Neural cell (in vitro differentiated cells): ENCODE measurements at regions not wholly inside any gene's neighbourhood (a gene's known extent, or its start where the extent isn't known, plus 50 kb on each side); places are given as distances from the start of the nearest gene placed in this dataset.

ENCODE experiments used
- H2AFZ ChIP-seq: fragments of 200-600, 300-800 bp; sonication (generic), shearing (Covaris generic); 2 replicates; pipeline ENCODE4 v1.6.0; 2014; ENCODE audit warnings: low read depth, mild to moderate bottlenecking, antibody characterized with exemption, low read length, moderate library complexity
- H3F3A ChIP-seq: fragments of 200-600 bp; shearing (Covaris generic); 2 replicates; pipeline ENCODE4 v1.6.1; 2016; ENCODE audit warnings: mild to moderate bottlenecking, moderate library complexity, mixed read lengths, antibody characterized with exemption, low read length; ENCODE audit not compliant: insufficient read depth, poor library complexity, severe bottlenecking
- H3K27ac ChIP-seq: fragments of 200-600, 300-800 bp; sonication (generic), shearing (Covaris generic); 2 replicates; pipeline ENCODE4 v1.5.1; 2014; ENCODE audit warnings: mild to moderate bottlenecking, low read length, moderate library complexity
- H3K27me3 ChIP-seq: fragments of 300-800, 200-600 bp; sonication (generic), shearing (Covaris generic); 2 replicates; pipeline ENCODE4 v1.6.0; 2014; ENCODE audit warnings: mild to moderate bottlenecking, low read depth, low read length, moderate library complexity; ENCODE audit not compliant: insufficient read depth
- H3K36me3 ChIP-seq: fragments of 300-800, 200-600 bp; sonication (generic), shearing (Covaris generic); 2 replicates; pipeline ENCODE4 v1.5.1; 2014; ENCODE audit warnings: mild to moderate bottlenecking, antibody characterized with exemption, low read length, moderate library complexity; ENCODE audit not compliant: insufficient read depth
- H3K4me2 ChIP-seq: fragments of 300-800, 200-600 bp; sonication (generic), shearing (Covaris generic); 2 replicates; pipeline ENCODE4 v1.6.0; 2014; ENCODE audit warnings: mild to moderate bottlenecking, low read length
- H3K4me3 ChIP-seq: fragments of 300-800, 200-600 bp; sonication (generic), shearing (Covaris generic); 2 replicates; pipeline ENCODE4 v1.5.1; 2014; ENCODE audit warnings: mild to moderate bottlenecking, low read length, moderate library complexity
- H3K79me2 ChIP-seq: fragments of 200-600 bp; shearing (Covaris generic); replicated peaks from 2 replicates; pipeline ENCODE4 v1.6.0; 2014; ENCODE audit warnings: mild to moderate bottlenecking, low read length, moderate library complexity; ENCODE audit not compliant: insufficient read depth
- H3K9ac ChIP-seq: fragments of 300-800, 200-600 bp; sonication (generic), shearing (Covaris generic); 2 replicates; pipeline ENCODE4 v1.6.1; 2016; ENCODE audit warnings: mild to moderate bottlenecking, low read length, mixed read lengths
- H3K9me2 ChIP-seq: fragments of 200-600 bp; shearing (Covaris generic); 2 replicates; pipeline ENCODE4 v1.6.1; 2016; ENCODE audit warnings: mild to moderate bottlenecking, low read length, mixed read lengths; ENCODE audit not compliant: insufficient read depth
- H3K9me3 ChIP-seq: fragments of 200-600, 300-800 bp; sonication (generic), shearing (Covaris generic); 2 replicates; pipeline ENCODE4 v1.6.1; 2016; ENCODE audit warnings: mild to moderate bottlenecking, mixed run types, low read length, moderate library complexity, mixed read lengths
- H4K20me1 ChIP-seq: fragments of 200-600 bp; shearing (Covaris generic); 2 replicates; pipeline ENCODE4 v1.6.1; 2016; ENCODE audit warnings: mild to moderate bottlenecking, mixed run types; ENCODE audit not compliant: insufficient read depth
- CTCF ChIP-seq: fragments of 450-650 bp; IDR thresholded peaks from 2 replicates; pipeline ENCODE4 v1.5.1; 2014; ENCODE audit warnings: antibody characterized with exemption, mild to moderate bottlenecking, moderate library complexity; ENCODE audit not compliant: poor library complexity, severe bottlenecking
- EP300 ChIP-seq: fragments of 450-650 bp; conservative IDR thresholded peaks from 2 replicates; pipeline ENCODE4 v1.6.1; 2014; ENCODE audit warnings: antibody characterized with exemption, mild to moderate bottlenecking, moderate library complexity; ENCODE audit not compliant: poor library complexity, severe bottlenecking
- EZH2 ChIP-seq: fragments of 200-600, 300-800 bp; shearing (Covaris generic), sonication (generic); IDR thresholded peaks from 2 replicates; pipeline ENCODE4 v1.6.1; 2014; ENCODE audit warnings: antibody characterized with exemption, low read length, borderline replicate concordance, mild to moderate bottlenecking; ENCODE audit not compliant: insufficient read depth, poor library complexity, severe bottlenecking
- MXI1 ChIP-seq: fragments of 450-650 bp; conservative IDR thresholded peaks from 2 replicates; pipeline ENCODE4 v1.6.1; 2014; ENCODE audit warnings: antibody characterized with exemption, mild to moderate bottlenecking; ENCODE audit not compliant: poor library complexity, severe bottlenecking
- POLR2AphosphoS5 ChIP-seq: IDR thresholded peaks from 2 replicates; pipeline ENCODE4 v1.6.1; 2012
- RAD21 ChIP-seq: fragments of 450-650 bp; conservative IDR thresholded peaks from 2 replicates; pipeline ENCODE4 v1.6.1; 2014; ENCODE audit warnings: antibody characterized with exemption, mild to moderate bottlenecking, moderate library complexity
- REST ChIP-seq: IDR thresholded peaks from 2 replicates; pipeline ENCODE4 v1.6.1; 2012; ENCODE audit warnings: borderline replicate concordance
- SMC3 ChIP-seq: fragments of 450-650 bp; conservative IDR thresholded peaks from 2 replicates; pipeline ENCODE4 v1.6.1; 2014; ENCODE audit warnings: antibody characterized with exemption, mild to moderate bottlenecking, moderate library complexity; ENCODE audit not compliant: poor library complexity
- TAF1 ChIP-seq: IDR thresholded peaks from 2 replicates; pipeline ENCODE4 v1.6.1; 2012; ENCODE audit warnings: low read depth

- Histone ChIP-seq H3K4me3 (no peak overlapping the region), H3K27me3 (no peaks in the 10 kb centered on the region), H3K9me3 (no peaks in the 10 kb centered on the region), H3K79me2 (no peaks in the 10 kb centered on the region), H3K36me3 (no peaks in the 10 kb centered on the region), H3K9me2 (no peaks in the 10 kb centered on the region), H3F3A (no peaks in the 10 kb centered on the region), H3K27ac (no peak overlapping the region), H4K20me1 (no peaks in the 10 kb centered on the region), H2AFZ (no peak overlapping the region), H3K4me2 (no peak overlapping the region), H3K9ac (no peak overlapping the region)
- no peak for TF ChIP-seq SMC3
- TF ChIP-seq POLR2AphosphoS5 = no peak
- TF ChIP-seq CTCF = no peak
- TF ChIP-seq RAD21 = no peak
- TF ChIP-seq REST = no peak
- TF ChIP-seq EZH2 = no peak
- no peak for TF ChIP-seq EP300
- no peak for TF ChIP-seq TAF1
Observed at GRCh38 chr4:27574743-27575142, 714.1 kb downstream of the STIM2 start.

- Histone ChIP-seq H3K36me3 (no peaks in the 10 kb centered on the region), H3K9ac (no peak overlapping the region), H3F3A (no peaks in the 10 kb centered on the region), H3K9me3 (no peaks in the 10 kb centered on the region), H2AFZ (no peak overlapping the region), H3K27me3 (no peaks in the 10 kb centered on the region), H3K9me2 (no peaks in the 10 kb centered on the region), H3K79me2 (no peaks in the 10 kb centered on the region), H4K20me1 (no peaks in the 10 kb centered on the region), H3K27ac (no peak overlapping the region), H3K4me3 (no peak overlapping the region), H3K4me2 (no peak overlapping the region)
- TF ChIP-seq CTCF (no peak), REST (no peak), SMC3 (no peak), RAD21 (no peak), MXI1 (no peak), TAF1 (no peak), POLR2AphosphoS5 (no peak), EZH2 (no peak), EP300 (no peak)
Observed at GRCh38 chr4:27577951-27578350, 717.3 kb downstream of the STIM2 start.
